ENCODE measurements at regions not wholly inside any gene's neighbourhood (a gene's known extent, or its start where the extent isn't known, plus 50 kb on each side); places are given as distances from the start of the nearest gene placed in this dataset.

GRCh38 chr6:67694127-67694526, 941.0 kb upstream of the ADGRB3 start (continued):
- TF ChIP-seq USF2 (IDR thresholded peaks at IDR 0.05) (no peak), E2F6 (IDR thresholded peaks at IDR 0.05; ENCODE audit: borderline replicate concordance, low read depth) (no peak), RNF2 (IDR thresholded peaks at IDR 0.05; ENCODE audit: borderline replicate concordance, low read depth) (no peak), EHF (CRISPR knock-in tag; IDR thresholded peaks at IDR 0.05) (no peak), CBX2 (IDR thresholded peaks at IDR 0.05; ENCODE audit: borderline replicate concordance, low read depth) (no peak), FOSB (CRISPR knock-in tag; IDR thresholded peaks at IDR 0.05) (no peak)

DNA sequence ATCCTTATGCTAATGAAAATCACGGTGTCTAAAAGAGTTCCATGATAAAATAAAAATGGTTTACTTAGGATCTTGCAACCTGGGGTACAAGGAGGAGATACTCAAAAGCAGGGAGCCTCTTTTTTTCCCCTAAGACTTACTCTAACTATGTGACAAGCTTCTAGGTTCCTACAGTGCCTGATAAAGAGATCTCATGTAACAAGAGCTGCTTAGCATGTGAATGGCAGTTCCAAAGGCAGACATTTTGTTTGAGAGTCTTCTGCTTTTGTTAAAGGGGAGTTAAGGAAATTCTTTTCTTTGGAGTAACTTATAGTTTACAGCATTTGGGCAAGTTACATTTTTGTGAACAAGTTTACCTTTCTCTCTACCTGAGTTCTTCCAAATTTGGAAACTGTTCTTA, 945.8 kb upstream of the ADGRB3 start:
- Histone ChIP-seq H3K27ac (no peak overlapping the region), H3K4me2 (no peak overlapping the region), H3K4me1 (no peaks in the 10 kb centered on the region), H3K4me3 (no peak overlapping the region), H3K9me3 (no peaks in the 10 kb centered on the region)
- 5% methylated on average over 1 of the region's 1 CpG for WGBS (ENCODE audit: missing lambda C conversion rate)
- FAIRE-seq (no peak), DNase-seq (ENCODE audit: low read depth in 1 of 2, low spot score in 1 of 2) (no peak), ATAC-seq (no peak)
- CTCF ChIA-PET = no interaction called here
- POLR2A ChIA-PET = no interaction called here
- no peak for TF ChIP-seq RFX5 (IDR thresholded peaks at IDR 0.05)
- TF ChIP-seq HOXB5 (CRISPR knock-in tag; IDR thresholded peaks at IDR 0.05) = no peak
- TF ChIP-seq PHF8 (IDR thresholded peaks at IDR 0.05; ENCODE audit: borderline replicate concordance, low read depth) = no peak
- no peak for TF ChIP-seq HOXB13 (CRISPR knock-in tag; IDR thresholded peaks at IDR 0.05; ENCODE audit: low read depth)
- TF ChIP-seq ESRRA (IDR thresholded peaks at IDR 0.05; ENCODE audit: borderline replicate concordance, low read length) = no peak
- TF ChIP-seq POLR2A (IDR thresholded peaks at IDR 0.05; ENCODE audit: low read length) = no peak
- no peak for TF ChIP-seq FOSB (CRISPR knock-in tag; IDR thresholded peaks at IDR 0.05)
- no peak for TF ChIP-seq CHD2 (IDR thresholded peaks at IDR 0.05; ENCODE audit: low read length, partially characterized antibody)
- no peak for TF ChIP-seq HEYL (CRISPR knock-in tag; IDR thresholded peaks at IDR 0.05)
- no peak for TF ChIP-seq REST (IDR thresholded peaks at IDR 0.05)
- no peak for TF ChIP-seq EHF (CRISPR knock-in tag; IDR thresholded peaks at IDR 0.05)
- no peak for TF ChIP-seq ZFP36 (IDR thresholded peaks at IDR 0.05; ENCODE audit: borderline replicate concordance, partially characterized antibody)
- no peak for TF ChIP-seq RAD21 (conservative IDR thresholded peaks at IDR 0.05 in 1 of 2, IDR thresholded peaks at IDR 0.05 in 1 of 2)
- TF ChIP-seq MYC (IDR thresholded peaks at IDR 0.05; ENCODE audit: borderline replicate concordance, low read length) = no peak
- no peak for TF ChIP-seq SMC3 (IDR thresholded peaks at IDR 0.05)
- TF ChIP-seq HMGXB4 (CRISPR knock-in tag; IDR thresholded peaks at IDR 0.05; ENCODE audit: borderline replicate concordance) = no peak
- TF ChIP-seq MAZ (IDR thresholded peaks at IDR 0.05; ENCODE audit: borderline replicate concordance, low read depth, low read length) = no peak
- TF ChIP-seq ATOH8 (CRISPR knock-in tag; IDR thresholded peaks at IDR 0.05; ENCODE audit: low read depth) = no peak
- no peak for TF ChIP-seq ZC3H11A (IDR thresholded peaks at IDR 0.05)

All from A549 (cell line).